Endothelial cell of umbilical vein (primary cell): ENCODE measurements at regions not wholly inside any gene's neighbourhood (a gene's known extent, or its start where the extent isn't known, plus 50 kb on each side); places are given as distances from the start of the nearest gene placed in this dataset.

ENCODE experiments used
- BruUV-seq: library from RNA; stranded (reverse); fragments of 400-500 nt; replicated peaks from 2 replicates; lab custom pipeline; 2021; lab: Mats Ljungman, UMichigan
- CTCF ChIA-PET: fragments of 300-600, 350-600 bp; sonication (Branson Sonifier 250); formaldehyde crosslinking; loops from one replicate; lab custom pipeline; 2021; ENCODE audit warnings: antibody characterized with exemption, inconsistent platforms; lab: Charles Lee
- POLR2A ChIA-PET: fragments of 300-600, 350-600 bp; sonication (Branson Sonifier 250); formaldehyde crosslinking; loops from one replicate; lab custom pipeline; 2021; ENCODE audit warnings: antibody characterized with exemption, inconsistent platforms; lab: Charles Lee
- DNase-seq: peaks from one replicate; pipeline ENCODE4 v3.0.0-alpha.2; 2011; ENCODE audit warnings: low read depth, low spot score
- FAIRE-seq: peaks from 2 replicates; lab custom pipeline; 2011; peaks lifted over from hg19 to GRCh38; lab: Jason Lieb, UNC
- H2AFZ ChIP-seq: 2 replicates; pipeline ENCODE4 v1.6.0; 2012; ENCODE audit warnings: low read depth, low read length, control low read depth, inconsistent platforms
- H3K27ac ChIP-seq: 2 replicates; pipeline ENCODE4 v1.5.1; 2011; ENCODE audit warnings: low read depth, mild to moderate bottlenecking, control low read depth, low read length, moderate library complexity; ENCODE audit not compliant: insufficient read depth
- H3K27me3 ChIP-seq, 2 experiments: 2 replicates each; pipeline versions ENCODE4 v1.6.0 to v1.6.1; 2011; ENCODE audit warnings: low read length in 2 of 2, mixed read lengths in 1 of 2; ENCODE audit not compliant: control insufficient read depth in 2 of 2, insufficient read depth in 2 of 2
- H3K36me3 ChIP-seq, 2 experiments: 2 replicates in 1 of 2; 3 replicates in 1 of 2; pipeline ENCODE4 v1.5.1; 2011; ENCODE audit warnings: low read length in 2 of 2, mild to moderate bottlenecking in 1 of 2, moderate library complexity in 1 of 2; ENCODE audit not compliant: control insufficient read depth in 2 of 2, insufficient read depth in 2 of 2; ENCODE audit errors: extremely low read depth in 1 of 2
- H3K4me1 ChIP-seq: 3 replicates; pipeline ENCODE4 v1.5.1; 2011; ENCODE audit warnings: mild to moderate bottlenecking, low read length; ENCODE audit not compliant: control insufficient read depth, insufficient read depth; ENCODE audit errors: extremely low read depth
- H3K4me2 ChIP-seq: 2 replicates; pipeline ENCODE4 v1.6.1; 2011; ENCODE audit warnings: low read length, control low read depth, mixed read lengths; ENCODE audit not compliant: insufficient read depth
- H3K4me3 ChIP-seq, 3 experiments: fragments of 200-600 bp in 1 of 3; sonication (generic), shearing (Covaris generic) in 1 of 3; replicated peaks in 1 of 3; 2 replicates each; pipeline ENCODE4 v1.5.1; 2011 to 2016; ENCODE audit warnings: control low read depth in 3 of 3, low read length in 3 of 3, mild to moderate bottlenecking in 2 of 3, inconsistent platforms in 1 of 3, low read depth in 1 of 3, moderate library complexity in 1 of 3; ENCODE audit not compliant: insufficient read depth in 1 of 3
- H3K79me2 ChIP-seq: 2 replicates; pipeline ENCODE4 v1.6.0; 2012; ENCODE audit warnings: low read length, inconsistent platforms; ENCODE audit not compliant: control insufficient read depth, insufficient read depth
- H3K9ac ChIP-seq: replicated peaks from 2 replicates; pipeline ENCODE3; 2011; ENCODE audit warnings: low read length, control low read depth; ENCODE audit not compliant: insufficient read depth; ENCODE audit errors: extremely low read depth
- H3K9me1 ChIP-seq: replicated peaks from 3 replicates; pipeline ENCODE4 v1.6.0; 2011; ENCODE audit warnings: mild to moderate bottlenecking, low read length; ENCODE audit not compliant: control insufficient read depth, insufficient read depth; ENCODE audit errors: extremely low read depth
- H3K9me3 ChIP-seq: replicated peaks from 2 replicates; pipeline ENCODE4 v1.5.1; 2012; ENCODE audit warnings: low read length, inconsistent platforms; ENCODE audit not compliant: control insufficient read depth, insufficient read depth
- H4K20me1 ChIP-seq: replicated peaks from 2 replicates; pipeline ENCODE3; 2011; ENCODE audit warnings: mild to moderate bottlenecking, low read length; ENCODE audit not compliant: control insufficient read depth, insufficient read depth; ENCODE audit errors: extremely low read depth
- CTCF ChIP-seq, 2 donors: IDR thresholded peaks; 1 replicate in 1 of 2; 2 replicates in 1 of 2; pipeline ENCODE4 v1.5.1; 2011; ENCODE audit warnings: low read length in 2 of 2, mild to moderate bottlenecking in 2 of 2, moderate library complexity in 2 of 2, control low read depth in 1 of 2, inconsistent platforms in 1 of 2, low read depth in 1 of 2; ENCODE audit not compliant: insufficient read depth in 1 of 2; ENCODE audit errors: extremely low read depth in 1 of 2
- FOS ChIP-seq: IDR thresholded peaks from 2 replicates; pipeline ENCODE4 v1.6.1; 2011; ENCODE audit warnings: mild to moderate bottlenecking, low read length, moderate library complexity, borderline replicate concordance; ENCODE audit not compliant: insufficient read depth
- GATA2 ChIP-seq: IDR thresholded peaks from 2 replicates; pipeline ENCODE4 v1.7.0; 2011; ENCODE audit warnings: low read depth, mild to moderate bottlenecking, moderate library complexity, mixed read lengths, low read length; ENCODE audit not compliant: insufficient read length, insufficient read depth
- JUN ChIP-seq: IDR thresholded peaks from 2 replicates; pipeline ENCODE4 v1.6.1; 2011; ENCODE audit warnings: borderline replicate concordance, low read depth; ENCODE audit not compliant: insufficient read length, insufficient read depth
- MYC ChIP-seq: IDR thresholded peaks from one replicate; pipeline ENCODE4 v1.6.1; 2011; ENCODE audit warnings: mild to moderate bottlenecking, low read depth, low read length
- POLR2A ChIP-seq: IDR thresholded peaks from 2 replicates; pipeline ENCODE4 v1.6.1; 2012; ENCODE audit warnings: low read depth, mild to moderate bottlenecking, control low read depth, low read length
- dilution Hi-C: fragments of 300-500 bp; cut with MboI; formaldehyde crosslinking; loops from one replicate; pipeline ENCODE4 v1.15.0; 2019; ENCODE audit warnings: low sequenced_read_pairs; ENCODE audit not compliant: extremely low pct_ligation_motif_present
- intact Hi-C: fragments of 100-400 bp; cut with micrococcal nuclease; formaldehyde crosslinking; loops from one replicate; pipeline ENCODE4 v1.10.0; 2022

- CTCF ChIA-PET = interaction anchor here (1.0 to 1.5 kb wide), 2 partner anchors 10 to 15 kb away, joined by 3 to 4 read pairs; no protein-coding TSS in a partner anchor
- dilution Hi-C loops (no loop called here), intact Hi-C loops (no loop called here)
- no peaks in the 10 kb centered on the region for H3K9me1 ChIP-seq
- no peak overlapping the region for H3K9ac ChIP-seq
- H3K4me1 ChIP-seq = peaks cover 8% of the 10 kb centered on the region
- BruUV-seq = no TSS peak
- POLR2A ChIA-PET = no interaction called here
- TF ChIP-seq MYC (no peak), POLR2A (no peak)
- no peak overlapping the region for H3K4me3 ChIP-seq
- no peaks in the 10 kb centered on the region for H3K27me3 ChIP-seq
- H3K36me3 ChIP-seq = no peaks in the 10 kb centered on the region
- no peaks in the 10 kb centered on the region for H4K20me1 ChIP-seq
- no peaks in the 10 kb centered on the region for H3K9me3 ChIP-seq
- H3K4me2 ChIP-seq = no peak overlapping the region
- no peak overlapping the region for H3K27ac ChIP-seq
- no peak for FAIRE-seq
- no peak overlapping the region for H2AFZ ChIP-seq
- no peaks in the 10 kb centered on the region for H3K79me2 ChIP-seq
- no peak for DNase-seq
Observed at GRCh38 chr11:130635937-130636630, 187.6 kb downstream of the ADAMTS15 start.

- no peaks in the 10 kb centered on the region for H3K9me1 ChIP-seq
- H3K9me3 ChIP-seq = no peaks in the 10 kb centered on the region
- dilution Hi-C loops = no loop called here
- no peak for FAIRE-seq
- no peak overlapping the region for H3K27ac ChIP-seq
- no peak overlapping the region for H3K9ac ChIP-seq
- BruUV-seq = no TSS peak
- peak; percentile 27 for DNase-seq
- H3K79me2 ChIP-seq = no peaks in the 10 kb centered on the region
- no peaks in the 10 kb centered on the region for H3K36me3 ChIP-seq
- H4K20me1 ChIP-seq = no peaks in the 10 kb centered on the region
- H3K4me2 ChIP-seq = no peak overlapping the region
- H2AFZ ChIP-seq = no peak overlapping the region
- ChIA-PET POLR2A (no interaction called here), CTCF (interaction anchor here (1.0 to 1.5 kb wide), 2 partner anchors 9 to 14 kb away, joined by 3 to 4 read pairs; no protein-coding TSS in a partner anchor)
- peak; percentile 64 for TF ChIP-seq FOS
- TF ChIP-seq POLR2A = no peak
- TF ChIP-seq GATA2 = no peak
- TF ChIP-seq CTCF (IDR thresholded peaks at IDR 0.05; ENCODE audit: extremely low read depth in 1 of 2, insufficient read depth in 1 of 2, low read depth in 1 of 2, low read length in 2 of 2) = no peak
- no peak for TF ChIP-seq MYC
- peak; percentile 47 for TF ChIP-seq JUN
- H3K27me3 ChIP-seq = no peaks in the 10 kb centered on the region
- intact Hi-C loops = no loop called here
- no peak overlapping the region for H3K4me3 ChIP-seq
- peaks cover 8% of the 10 kb centered on the region for H3K4me1 ChIP-seq
Observed at GRCh38 chr11:130636722-130637464, 188.4 kb downstream of the ADAMTS15 start.
